SK-N-SH (cell line): ENCODE measurements at regions not wholly inside any gene's neighbourhood (a gene's known extent, or its start where the extent isn't known, plus 50 kb on each side); places are given as distances from the start of the nearest gene placed in this dataset.

Experiments
- CTCF ChIA-PET: fragments of 300-600, 350-600 bp; formaldehyde crosslinking; extraction: SDS; loops from one replicate; lab custom pipeline; 2021; lab: Yijun Ruan, JAX
- POLR2A ChIA-PET: fragments of 350-600 bp; sonication (Branson Sonifier 250); formaldehyde crosslinking; extraction: SDS; loops from one replicate; lab custom pipeline; 2020; ENCODE audit warnings: antibody characterized with exemption, inconsistent platforms; lab: Yijun Ruan, JAX
- DNase-seq: peaks from one replicate; pipeline ENCODE4 v3.0.0; 2012
- H2AFZ ChIP-seq: fragments of 200-600 bp; sonication (generic); 2 replicates; pipeline ENCODE4 v1.8.1; 2016; ENCODE audit warnings: antibody characterized with exemption, mild to moderate bottlenecking, low read depth
- H3F3A ChIP-seq: fragments of 200-600 bp; sonication (generic); replicated peaks from 2 replicates; pipeline ENCODE3; 2016; ENCODE audit warnings: antibody characterized with exemption, mild to moderate bottlenecking; ENCODE audit not compliant: insufficient read depth
- H3K27ac ChIP-seq, 2 experiments: fragments of 200-500 bp in 1 of 2; fragments of 200-600 bp in 1 of 2; sonication (Bioruptor generic) in 1 of 2; sonication (generic), shearing (Covaris generic) in 1 of 2; 2 replicates each; pipeline versions ENCODE4 v1.5.1 to v1.6.1; 2014 to 2016; ENCODE audit warnings: low read depth in 2 of 2, inconsistent platforms in 1 of 2, low read length in 1 of 2, mild to moderate bottlenecking in 1 of 2, mixed read lengths in 1 of 2
- H3K27me3 ChIP-seq: fragments of 200-600 bp; sonication (generic), shearing (Covaris generic); 2 replicates; pipeline ENCODE4 v1.6.1; 2016; ENCODE audit warnings: mixed run types; ENCODE audit not compliant: insufficient read depth
- H3K36me3 ChIP-seq, 2 experiments: fragments of 200-500 bp in 1 of 2; fragments of 200-600 bp in 1 of 2; sonication (Bioruptor generic) in 1 of 2; sonication (generic) in 1 of 2; replicated peaks in 1 of 2; 2 replicates each; pipeline versions ENCODE3 to v1.5.1; 2014 to 2016; ENCODE audit warnings: low read length in 1 of 2, mild to moderate bottlenecking in 1 of 2; ENCODE audit not compliant: insufficient read depth in 2 of 2, control insufficient read depth in 1 of 2
- H3K4me1 ChIP-seq, 2 experiments: fragments of 200-500 bp in 1 of 2; fragments of 200-600 bp in 1 of 2; sonication (Bioruptor generic) in 1 of 2; sonication (generic), shearing (Covaris generic) in 1 of 2; 2 replicates each; pipeline versions ENCODE4 v1.5.1 to v1.6.1; 2014 to 2016; ENCODE audit warnings: low read depth in 1 of 2, low read length in 1 of 2, mixed run types in 1 of 2; ENCODE audit not compliant: insufficient read depth in 2 of 2, control insufficient read depth in 1 of 2
- H3K4me2 ChIP-seq: fragments of 200-600 bp; sonication (generic), shearing (Covaris generic); 2 replicates; pipeline ENCODE4 v1.6.1; 2017; ENCODE audit warnings: mixed run types
- H3K4me3 ChIP-seq, 2 experiments: fragments of 200-500 bp in 1 of 2; fragments of 200-600 bp in 1 of 2; sonication (Bioruptor generic) in 1 of 2; sonication (generic), shearing (Covaris generic) in 1 of 2; 2 replicates each; pipeline versions ENCODE4 v1.5.1 to v1.8.1; 2014 to 2016; ENCODE audit warnings: low read depth in 2 of 2, inconsistent platforms in 1 of 2, low read length in 1 of 2, mild to moderate bottlenecking in 1 of 2, mixed read lengths in 1 of 2, moderate library complexity in 1 of 2
- H3K79me2 ChIP-seq: fragments of 200-600 bp; sonication (generic); 2 replicates; pipeline ENCODE4 v1.8.1; 2017; ENCODE audit warnings: mild to moderate bottlenecking; ENCODE audit not compliant: insufficient read depth
- H3K9ac ChIP-seq: fragments of 200-600 bp; sonication (generic); 2 replicates; pipeline ENCODE4 v1.6.1; 2017; ENCODE audit warnings: mixed run types
- H3K9me2 ChIP-seq: fragments of 200-600 bp; sonication (generic); 2 replicates; pipeline ENCODE4 v1.6.1; 2017; ENCODE audit warnings: mixed run types
- H3K9me3 ChIP-seq: fragments of 200-600 bp; sonication (generic); 2 replicates; pipeline ENCODE4 v1.6.1; 2017; ENCODE audit warnings: mixed run types, mild to moderate bottlenecking, moderate library complexity
- H4K20me1 ChIP-seq: fragments of 200-600 bp; sonication (generic); 2 replicates; pipeline ENCODE4 v1.6.1; 2017; ENCODE audit warnings: mild to moderate bottlenecking, mixed run types; ENCODE audit not compliant: insufficient read depth
- ELF1 ChIP-seq: IDR thresholded peaks from 2 replicates; pipeline ENCODE4 v1.4.0; 2012
- EP300 ChIP-seq, 2 experiments: IDR thresholded peaks; 2 replicates each; pipeline versions ENCODE4 v1.4.0 to v1.6.1; 2012; ENCODE audit warnings: borderline replicate concordance in 1 of 2, low read depth in 1 of 2, low read length in 1 of 2
- FOSL2 ChIP-seq: IDR thresholded peaks from 2 replicates; pipeline ENCODE4 v1.4.0; 2012; ENCODE audit warnings: low read depth, mild to moderate bottlenecking, moderate library complexity, borderline replicate concordance
- FOXJ3 ChIP-seq: sonication (generic); formaldehyde crosslinking; IDR thresholded peaks from 2 replicates; pipeline ENCODE4 v1.5.1; 2020; ENCODE audit warnings: mild to moderate bottlenecking, missing genetic modification reagents
- GATA2 ChIP-seq: sonication (generic); formaldehyde crosslinking; IDR thresholded peaks from 2 replicates; pipeline ENCODE4 v1.5.0; 2020; ENCODE audit warnings: mild to moderate bottlenecking, missing genetic modification reagents
- IRF3 ChIP-seq: fragments of 150-350 bp; IDR thresholded peaks from 2 replicates; pipeline ENCODE4 v1.6.1; 2016; ENCODE audit warnings: mild to moderate bottlenecking, low read depth, low read length
- MEF2A ChIP-seq: IDR thresholded peaks from 2 replicates; pipeline ENCODE4 v1.4.0; 2012; ENCODE audit warnings: low read depth, borderline replicate concordance
- NRF1 ChIP-seq: IDR thresholded peaks from 2 replicates; pipeline ENCODE4 v1.6.1; 2012; ENCODE audit warnings: low read depth, mild to moderate bottlenecking, low read length
- RAD21 ChIP-seq: IDR thresholded peaks from 2 replicates; pipeline ENCODE4 v1.6.1; 2012; ENCODE audit warnings: mild to moderate bottlenecking, low read length
- RCOR1 ChIP-seq: fragments of 150-350 bp; IDR thresholded peaks from 2 replicates; pipeline ENCODE4 v1.6.1; 2017; ENCODE audit warnings: antibody characterized with exemption, low read length
- REST ChIP-seq: IDR thresholded peaks from 2 replicates; pipeline ENCODE4 v1.6.1; 2012; ENCODE audit warnings: mild to moderate bottlenecking, low read depth, low read length, moderate library complexity
- RFX5 ChIP-seq: IDR thresholded peaks from 2 replicates; pipeline ENCODE4 v1.6.1; 2012; ENCODE audit warnings: mild to moderate bottlenecking, improper control_type of control experiment, low read length
- RXRA ChIP-seq: IDR thresholded peaks from 2 replicates; pipeline ENCODE4 v1.4.0; 2012; ENCODE audit warnings: low read depth, mild to moderate bottlenecking, borderline replicate concordance
- SIN3A ChIP-seq: IDR thresholded peaks from 2 replicates; pipeline ENCODE4 v1.6.1; 2012; ENCODE audit warnings: low read depth, mild to moderate bottlenecking, low read length, moderate library complexity, borderline replicate concordance
- TEAD4 ChIP-seq: IDR thresholded peaks from 2 replicates; pipeline ENCODE4 v1.4.0; 2012; ENCODE audit warnings: mild to moderate bottlenecking, borderline replicate concordance; ENCODE audit not compliant: insufficient read depth
- WGBS: methylation state at CpG from one replicate; pipeline ENCODE4 v1.1.6; 2017; ENCODE audit warnings: low lambda C conversion rate; 5-methylcytosine and 5-hydroxymethylcytosine counted together
- TF ChIP-seq, protein P1 (sequence below): IDR thresholded peaks from 2 replicates; pipeline ENCODE4 v1.4.0; 2012; ENCODE audit warnings: low read depth, borderline replicate concordance
- TF ChIP-seq, protein P2 (sequence below): IDR thresholded peaks from 2 replicates; pipeline ENCODE4; 2012
- TF ChIP-seq, protein P3 (sequence below): fragments of 200-600 bp; sonication (generic); IDR thresholded peaks from 2 replicates; pipeline ENCODE4 v1.6.1; 2017; ENCODE audit warnings: antibody characterized with exemption, mild to moderate bottlenecking, moderate library complexity

GRCh38 chr3:178259703-178260102 lies 276.5 kb upstream of the KCNMB2 start:
- Histone ChIP-seq H2AFZ (no peak overlapping the region), H3K4me2 (no peak overlapping the region), H3K4me1 (peaks cover 0 to 7% of the 10 kb centered on the region in 2 experiments; a peak in 2 of 4 replicates), H3K4me3 (no peak overlapping the region), H3K9me3 (0 out of 2 replicates have a peak, but pooled peaks cover 3% of the 10 kb centered on the region), H3F3A (peaks cover 4% of the 10 kb centered on the region), H4K20me1 (no peaks in the 10 kb centered on the region), H3K36me3 (no peaks in the 10 kb centered on the region), H3K79me2 (no peaks in the 10 kb centered on the region), H3K9ac (no peak overlapping the region), H3K27ac (peak overlapping the region in 1 of 2 experiments; percentile 89; a peak in 1 of 4 replicates), H3K9me2 (no peaks in the 10 kb centered on the region), H3K27me3 (no peaks in the 10 kb centered on the region)
- TF ChIP-seq RXRA = no peak
- no peak for TF ChIP-seq NRF1
- TF ChIP-seq TEAD4 = no peak
- TF ChIP-seq, protein P1, sequence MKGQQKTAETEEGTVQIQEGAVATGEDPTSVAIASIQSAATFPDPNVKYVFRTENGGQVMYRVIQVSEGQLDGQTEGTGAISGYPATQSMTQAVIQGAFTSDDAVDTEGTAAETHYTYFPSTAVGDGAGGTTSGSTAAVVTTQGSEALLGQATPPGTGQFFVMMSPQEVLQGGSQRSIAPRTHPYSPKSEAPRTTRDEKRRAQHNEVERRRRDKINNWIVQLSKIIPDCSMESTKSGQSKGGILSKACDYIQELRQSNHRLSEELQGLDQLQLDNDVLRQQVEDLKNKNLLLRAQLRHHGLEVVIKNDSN = no peak
- DNase-seq = no peak
- POLR2A ChIA-PET = no interaction called here
- CTCF ChIA-PET = no interaction called here

DNA sequence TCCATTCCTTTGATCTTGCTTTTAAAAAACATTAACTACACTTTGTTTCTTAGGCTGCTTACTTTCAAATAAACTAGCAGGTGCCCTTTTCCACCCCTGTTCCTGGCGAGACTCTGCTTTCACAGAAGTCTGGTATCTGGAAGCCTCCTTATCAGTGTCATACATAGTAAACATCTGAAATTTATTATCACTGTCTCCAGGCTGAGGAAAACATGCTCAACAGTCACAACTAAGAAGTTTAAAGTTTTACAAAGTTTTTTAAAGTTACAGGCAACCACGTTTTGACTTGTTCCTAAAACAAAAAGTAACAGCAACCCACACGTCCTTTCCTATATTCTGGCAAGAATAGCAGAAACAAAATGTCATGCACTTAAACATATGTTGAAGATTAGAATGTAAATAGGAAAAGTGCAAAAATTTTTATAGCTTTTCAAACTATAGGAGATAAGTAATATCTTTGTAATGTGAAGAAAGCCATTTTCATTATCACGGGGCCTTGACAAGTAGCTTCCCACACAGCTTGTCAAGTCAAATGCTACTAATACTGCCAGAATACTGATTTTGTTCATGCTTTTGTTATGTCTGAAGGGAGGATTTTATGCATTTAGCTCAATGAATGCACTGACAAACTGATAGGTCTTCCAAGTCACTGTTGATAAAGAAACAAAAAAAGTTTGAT lies 275.2 kb upstream of the KCNMB2 start:
- DNase-seq = peak; percentile 2
- 58% methylated on average over 4 of the region's 4 CpGs for WGBS
- CTCF ChIA-PET = interaction anchor here (1.0 kb wide), 1 partner anchor 18 kb away, joined by 3 read pairs; no protein-coding TSS in a partner anchor
- Histone ChIP-seq H3K4me1 (peaks cover 0 to 7% of the 10 kb centered on the region in 2 experiments; a peak in 2 of 4 replicates), H3K4me2 (no peak overlapping the region), H3K9ac (no peak overlapping the region), H3K4me3 (no peak overlapping the region), H4K20me1 (no peaks in the 10 kb centered on the region), H3K27ac (peak overlapping the region in 1 of 2 experiments; percentile 89; a peak in 2 of 4 replicates), H3F3A (peaks cover 4% of the 10 kb centered on the region), H3K9me3 (0 out of 2 replicates have a peak, but pooled peaks cover 3% of the 10 kb centered on the region), H3K36me3 (no peaks in the 10 kb centered on the region), H3K79me2 (no peaks in the 10 kb centered on the region), H3K9me2 (no peaks in the 10 kb centered on the region), H2AFZ (peak overlapping the region; percentile 3; the same call in 1 of the 2 replicates), H3K27me3 (no peaks in the 10 kb centered on the region)
- POLR2A ChIA-PET = no interaction called here
- TF ChIP-seq GATA2 (CRISPR knock-in tag) (peak; percentile 61), RFX5 (no peak), REST (no peak), ELF1 (no peak), MEF2A (no peak), RCOR1 (peak; percentile 59), EP300 (IDR thresholded peaks at IDR 0.05; ENCODE audit: borderline replicate concordance in 1 of 2, low read depth in 1 of 2, low read length in 1 of 2) (peak in 1 of 2 experiments; percentile 73; a peak in 2 of 4 replicates), IRF3 (no peak), FOSL2 (no peak), FOXJ3 (no peak), SIN3A (no peak), RAD21 (peak; percentile 10; the same call in 1 of the 2 replicates), NRF1 (no peak)
- TF ChIP-seq, protein P2, sequence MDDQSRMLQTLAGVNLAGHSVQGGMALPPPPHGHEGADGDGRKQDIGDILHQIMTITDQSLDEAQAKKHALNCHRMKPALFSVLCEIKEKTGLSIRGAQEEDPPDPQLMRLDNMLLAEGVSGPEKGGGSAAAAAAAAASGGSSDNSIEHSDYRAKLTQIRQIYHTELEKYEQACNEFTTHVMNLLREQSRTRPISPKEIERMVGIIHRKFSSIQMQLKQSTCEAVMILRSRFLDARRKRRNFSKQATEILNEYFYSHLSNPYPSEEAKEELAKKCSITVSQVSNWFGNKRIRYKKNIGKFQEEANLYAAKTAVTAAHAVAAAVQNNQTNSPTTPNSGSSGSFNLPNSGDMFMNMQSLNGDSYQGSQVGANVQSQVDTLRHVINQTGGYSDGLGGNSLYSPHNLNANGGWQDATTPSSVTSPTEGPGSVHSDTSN = peak; percentile 35; the same call in 1 of the 2 replicates
- TF ChIP-seq, protein P3, sequence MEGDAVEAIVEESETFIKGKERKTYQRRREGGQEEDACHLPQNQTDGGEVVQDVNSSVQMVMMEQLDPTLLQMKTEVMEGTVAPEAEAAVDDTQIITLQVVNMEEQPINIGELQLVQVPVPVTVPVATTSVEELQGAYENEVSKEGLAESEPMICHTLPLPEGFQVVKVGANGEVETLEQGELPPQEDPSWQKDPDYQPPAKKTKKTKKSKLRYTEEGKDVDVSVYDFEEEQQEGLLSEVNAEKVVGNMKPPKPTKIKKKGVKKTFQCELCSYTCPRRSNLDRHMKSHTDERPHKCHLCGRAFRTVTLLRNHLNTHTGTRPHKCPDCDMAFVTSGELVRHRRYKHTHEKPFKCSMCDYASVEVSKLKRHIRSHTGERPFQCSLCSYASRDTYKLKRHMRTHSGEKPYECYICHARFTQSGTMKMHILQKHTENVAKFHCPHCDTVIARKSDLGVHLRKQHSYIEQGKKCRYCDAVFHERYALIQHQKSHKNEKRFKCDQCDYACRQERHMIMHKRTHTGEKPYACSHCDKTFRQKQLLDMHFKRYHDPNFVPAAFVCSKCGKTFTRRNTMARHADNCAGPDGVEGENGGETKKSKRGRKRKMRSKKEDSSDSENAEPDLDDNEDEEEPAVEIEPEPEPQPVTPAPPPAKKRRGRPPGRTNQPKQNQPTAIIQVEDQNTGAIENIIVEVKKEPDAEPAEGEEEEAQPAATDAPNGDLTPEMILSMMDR = no peak
